PFSK-1 (cell line): ENCODE measurements at regions not wholly inside any gene's neighbourhood (a gene's known extent, or its start where the extent isn't known, plus 50 kb on each side); places are given as distances from the start of the nearest gene placed in this dataset.

Experiments used
- FOXP2 ChIP-seq: optimal IDR thresholded peaks from 2 replicates; pipeline ENCODE3; 2011; ENCODE audit warnings: borderline replicate concordance, control low read depth, inconsistent platforms; ENCODE audit not compliant: insufficient read depth; ENCODE audit errors: extremely low read length, extremely low read depth
- POLR2AphosphoS5 ChIP-seq: IDR thresholded peaks from 2 replicates; pipeline ENCODE4 v1.6.1; 2012; ENCODE audit warnings: low read depth, mild to moderate bottlenecking, control low read depth, low read length, moderate library complexity
- REST ChIP-seq, 2 experiments: IDR thresholded peaks; 2 replicates each; pipeline versions ENCODE4 v1.6.1 to v1.8.0; 2011 to 2012; ENCODE audit warnings: low read depth in 2 of 2, low read length in 2 of 2, control low read depth in 1 of 2, inconsistent platforms in 1 of 2, mild to moderate bottlenecking in 1 of 2, moderate library complexity in 1 of 2; ENCODE audit not compliant: insufficient read depth in 1 of 2
- SIN3A ChIP-seq: IDR thresholded peaks from 2 replicates; pipeline ENCODE4 v1.6.1; 2012; ENCODE audit warnings: mild to moderate bottlenecking, low read length, moderate library complexity, borderline replicate concordance; ENCODE audit not compliant: insufficient read depth
- TAF1 ChIP-seq: IDR thresholded peaks from 2 replicates; pipeline ENCODE4 v1.6.1; 2012; ENCODE audit warnings: low read length, control low read depth, borderline replicate concordance; ENCODE audit not compliant: insufficient read depth

GRCh38 chr1:188154761-188155160 lies 1326.0 kb downstream of the PLA2G4A start:
- TF ChIP-seq REST (IDR thresholded peaks at IDR 0.05; ENCODE audit: insufficient read depth in 1 of 2, low read depth in 2 of 2, low read length in 2 of 2) (no peak), FOXP2 (no peak), TAF1 (no peak), SIN3A (no peak), POLR2AphosphoS5 (no peak)

GRCh38 chr1:188155261-188155660 lies 1326.5 kb downstream of the PLA2G4A start:
- TF ChIP-seq POLR2AphosphoS5 (no peak), TAF1 (no peak), FOXP2 (no peak), SIN3A (no peak), REST (IDR thresholded peaks at IDR 0.05; ENCODE audit: insufficient read depth in 1 of 2, low read depth in 2 of 2, low read length in 2 of 2) (no peak)

- TF ChIP-seq POLR2AphosphoS5: no peak
- no peak for TF ChIP-seq REST (IDR thresholded peaks at IDR 0.05; ENCODE audit: insufficient read depth in 1 of 2, low read depth in 2 of 2, low read length in 2 of 2)
- TF ChIP-seq FOXP2: no peak
- TF ChIP-seq SIN3A: no peak
These were observed 1335.7 kb downstream of the PLA2G4A start for GRCh38 chr1:188164459-188164858.

- TF ChIP-seq TAF1: no peak
- no peak for TF ChIP-seq FOXP2
- TF ChIP-seq POLR2AphosphoS5: no peak
- TF ChIP-seq REST (IDR thresholded peaks at IDR 0.05; ENCODE audit: insufficient read depth in 1 of 2, low read depth in 2 of 2, low read length in 2 of 2): no peak
- TF ChIP-seq SIN3A: no peak
These were observed 1337.9 kb downstream of the PLA2G4A start for GRCh38 chr1:188166654-188167053.

DNA sequence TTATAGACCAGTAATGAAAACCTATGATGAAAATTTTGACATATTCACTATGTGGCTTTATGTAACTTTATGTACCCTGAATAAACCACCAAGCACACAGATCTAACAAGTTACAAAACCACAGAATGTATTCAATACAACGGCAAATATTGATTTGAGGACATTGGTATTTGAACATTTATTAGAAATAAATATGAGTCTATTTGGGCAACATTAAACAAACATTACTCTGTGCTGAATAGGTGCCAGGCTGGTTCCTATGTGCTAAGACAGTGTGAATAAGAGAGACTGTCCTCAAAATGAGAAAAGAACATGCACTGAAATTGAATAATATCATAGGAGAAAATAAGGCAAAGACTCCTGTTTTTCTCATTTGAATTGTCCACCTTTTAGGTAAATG lies 1341.2 kb downstream of the PLA2G4A start:
- TF ChIP-seq TAF1: no peak
- TF ChIP-seq SIN3A: no peak
- no peak for TF ChIP-seq FOXP2
- no peak for TF ChIP-seq POLR2AphosphoS5
- TF ChIP-seq REST (IDR thresholded peaks at IDR 0.05; ENCODE audit: insufficient read depth in 1 of 2, low read depth in 2 of 2, low read length in 2 of 2): no peak
